Trophoblast cell (in vitro differentiated cells and primary cell): ENCODE measurements at regions not wholly inside any gene's neighbourhood (a gene's known extent, or its start where the extent isn't known, plus 50 kb on each side); places are given as distances from the start of the nearest gene placed in this dataset.
"Not testable (repeated sequence)": the region's sequence is repeated elsewhere in the genome, so short reads cannot be mapped to it uniquely, and the experiment has no call there.

ENCODE experiments used
- DNase-seq, 2 donors: peaks; one replicate each; pipeline ENCODE4 v3.0.0-alpha.2; 2016
- H2AFZ ChIP-seq: 2 replicates; pipeline ENCODE4 v1.6.1; 2013; ENCODE audit warnings: low read length, moderate library complexity, mild to moderate bottlenecking; ENCODE audit not compliant: insufficient read depth, poor library complexity
- H2AK5ac ChIP-seq: 2 replicates; pipeline ENCODE4 v1.6.1; 2013; ENCODE audit warnings: mild to moderate bottlenecking, low read length
- H2BK120ac ChIP-seq: 2 replicates; pipeline ENCODE4 v1.6.1; 2013; ENCODE audit warnings: low read length, mild to moderate bottlenecking, moderate library complexity; ENCODE audit not compliant: insufficient read depth, poor library complexity
- H2BK12ac ChIP-seq: 2 replicates; pipeline ENCODE4 v1.6.1; 2013; ENCODE audit warnings: mild to moderate bottlenecking, low read length, moderate library complexity
- H2BK5ac ChIP-seq: 2 replicates; pipeline ENCODE4 v1.6.1; 2013; ENCODE audit warnings: low read length, low read depth, moderate library complexity, mild to moderate bottlenecking; ENCODE audit not compliant: poor library complexity
- H3K14ac ChIP-seq: 2 replicates; pipeline ENCODE4 v1.6.1; 2013; ENCODE audit warnings: mild to moderate bottlenecking, low read length
- H3K18ac ChIP-seq: 2 replicates; pipeline ENCODE4 v1.6.1; 2013; ENCODE audit warnings: mild to moderate bottlenecking, low read length
- H3K23ac ChIP-seq: 2 replicates; pipeline ENCODE4 v1.6.1; 2013; ENCODE audit warnings: low read length
- H3K27ac ChIP-seq: 2 replicates; pipeline ENCODE4 v1.5.1; 2013; ENCODE audit warnings: low read depth, mild to moderate bottlenecking, inconsistent platforms, low read length, moderate library complexity
- H3K27me3 ChIP-seq: 2 replicates; pipeline ENCODE4 v1.6.1; 2013; ENCODE audit warnings: inconsistent platforms, mild to moderate bottlenecking, low read length, moderate library complexity; ENCODE audit not compliant: insufficient read depth
- H3K36me3 ChIP-seq, 2 experiments: 1 replicate in 1 of 2; 2 replicates in 1 of 2; pipeline ENCODE4 v1.6.1; 2013; ENCODE audit warnings: low read length in 2 of 2, mild to moderate bottlenecking in 2 of 2, moderate library complexity in 1 of 2; ENCODE audit not compliant: insufficient read depth in 2 of 2, control insufficient read depth in 1 of 2
- H3K4ac ChIP-seq: 2 replicates; pipeline ENCODE4 v1.6.1; 2013; ENCODE audit warnings: low read depth, mild to moderate bottlenecking, low read length, moderate library complexity
- H3K4me1 ChIP-seq, 2 experiments: 1 replicate in 1 of 2; 2 replicates in 1 of 2; pipeline ENCODE4 v1.6.1; 2013; ENCODE audit warnings: low read length in 2 of 2, mild to moderate bottlenecking in 2 of 2, moderate library complexity in 1 of 2; ENCODE audit not compliant: insufficient read depth in 2 of 2, control insufficient read depth in 1 of 2
- H3K4me2 ChIP-seq: 2 replicates; pipeline ENCODE4 v1.6.1; 2013; ENCODE audit warnings: inconsistent platforms, mild to moderate bottlenecking, low read length, moderate library complexity
- H3K4me3 ChIP-seq: 2 replicates; pipeline ENCODE4 v1.5.1; 2013; ENCODE audit warnings: mild to moderate bottlenecking, low read depth, low read length, inconsistent platforms
- H3K79me1 ChIP-seq: one replicate; pipeline ENCODE4 v1.6.1; 2013; ENCODE audit warnings: low read length
- H3K79me2 ChIP-seq: 2 replicates; pipeline ENCODE4 v1.6.1; 2013; ENCODE audit warnings: low read length, mild to moderate bottlenecking; ENCODE audit not compliant: control insufficient read depth, insufficient read depth, poor library complexity
- H3K9ac ChIP-seq: 2 replicates; pipeline ENCODE4 v1.6.1; 2013; ENCODE audit warnings: mild to moderate bottlenecking, low read length
- H3K9me3 ChIP-seq: 2 replicates; pipeline ENCODE4 v1.6.1; 2013; ENCODE audit warnings: low read depth, mild to moderate bottlenecking, control low read depth, inconsistent platforms, low read length; ENCODE audit not compliant: insufficient read depth
- H4K12ac ChIP-seq: 2 replicates; pipeline ENCODE4 v1.6.1; 2013; ENCODE audit warnings: low read depth, mild to moderate bottlenecking, low read length, moderate library complexity
- H4K8ac ChIP-seq: 2 replicates; pipeline ENCODE4 v1.6.1; 2013; ENCODE audit warnings: low read depth, mild to moderate bottlenecking, low read length, moderate library complexity
- H4K91ac ChIP-seq: one replicate; pipeline ENCODE4 v1.6.1; 2013; ENCODE audit warnings: low read depth, mild to moderate bottlenecking, low read length, moderate library complexity
- WGBS: extraction: QIAGEN DNeasy Blood & Tissue Kit; methylation state at CpG from one replicate; pipeline ENCODE4 v1.1.7; 2013; ENCODE audit warnings: missing lambda C conversion rate; ENCODE audit not compliant: insufficient read length, insufficient coverage; ENCODE audit errors: extremely low coverage; 5-methylcytosine and 5-hydroxymethylcytosine counted together

- Histone ChIP-seq H3K79me1 (no peaks in the 10 kb centered on the region), H3K9me3 (peaks cover 4% of the 10 kb centered on the region), H3K27ac (no peak overlapping the region), H3K4ac (no peak overlapping the region), H3K14ac (no peak overlapping the region), H3K4me2 (no peak overlapping the region), H3K36me3 (no peaks in the 10 kb centered on the region), H3K18ac (no peak overlapping the region), H3K27me3 (no peaks in the 10 kb centered on the region), H2BK120ac (no peak overlapping the region), H3K23ac (no peak overlapping the region), H2BK12ac (no peak overlapping the region), H3K4me1 (no peaks in the 10 kb centered on the region), H3K9ac (no peak overlapping the region), H3K4me3 (no peak overlapping the region), H4K12ac (no peak overlapping the region), H4K91ac (no peak overlapping the region), H3K79me2 (no peaks in the 10 kb centered on the region), H4K8ac (no peak overlapping the region), H2AFZ (no peak overlapping the region), H2AK5ac (no peak overlapping the region), H2BK5ac (no peak overlapping the region)
- DNase-seq: no peak
- no CpG with 5 or more reads among the region's 9 CpGs for WGBS
Measured at GRCh38 chr3:156052115-156052514, 68.3 kb upstream of the KCNAB1 start.

GRCh38 chr3:156059950-156060501, 60.4 kb upstream of the KCNAB1 start:
- Histone ChIP-seq H3K79me2 (no peaks in the 10 kb centered on the region), H3K27ac (no peak overlapping the region), H2AK5ac (no peak overlapping the region), H3K36me3 (no peaks in the 10 kb centered on the region), H3K4ac (no peak overlapping the region), H4K91ac (no peak overlapping the region), H2BK12ac (no peak overlapping the region), H3K23ac (no peak overlapping the region), H3K18ac (no peak overlapping the region), H3K4me3 (no peak overlapping the region), H2BK5ac (no peak overlapping the region), H3K79me1 (no peaks in the 10 kb centered on the region), H3K14ac (no peak overlapping the region), H2BK120ac (no peak overlapping the region), H4K12ac (no peak overlapping the region), H3K9me3 (no peaks in the 10 kb centered on the region), H3K4me2 (no peak overlapping the region), H3K4me1 (no peaks in the 10 kb centered on the region), H2AFZ (no peak overlapping the region), H3K9ac (no peak overlapping the region), H4K8ac (no peak overlapping the region), H3K27me3 (no peaks in the 10 kb centered on the region)
- no peak for DNase-seq
- no CpG with 5 or more reads among the region's 2 CpGs for WGBS

- H2BK120ac ChIP-seq, H4K91ac ChIP-seq, DNase-seq, H3K4me3 ChIP-seq, H3K23ac ChIP-seq, H3K4me1 ChIP-seq, H4K12ac ChIP-seq, H4K8ac ChIP-seq, H3K27me3 ChIP-seq, H3K27ac ChIP-seq, H3K18ac ChIP-seq, H3K79me2 ChIP-seq, H3K36me3 ChIP-seq, H2BK5ac ChIP-seq, H3K14ac ChIP-seq, H2BK12ac ChIP-seq, H3K4ac ChIP-seq, H3K4me2 ChIP-seq, H2AK5ac ChIP-seq, H3K9ac ChIP-seq, H2AFZ ChIP-seq, H3K9me3 ChIP-seq, H3K79me1 ChIP-seq: not testable (repeated sequence)
- no CpG with 5 or more reads among the region's 3 CpGs for WGBS
Measured at GRCh38 chr3:156068151-156068550, 52.2 kb upstream of the KCNAB1 start.

- Histone ChIP-seq H3K18ac (no peak overlapping the region), H3K79me2 (no peaks in the 10 kb centered on the region), H2AK5ac (no peak overlapping the region), H4K91ac (no peak overlapping the region), H3K4me3 (no peak overlapping the region), H3K27ac (no peak overlapping the region), H4K8ac (no peak overlapping the region), H3K36me3 (no peaks in the 10 kb centered on the region), H2BK5ac (no peak overlapping the region), H2AFZ (no peak overlapping the region), H2BK12ac (no peak overlapping the region), H3K14ac (no peak overlapping the region), H3K27me3 (no peaks in the 10 kb centered on the region), H3K4ac (no peak overlapping the region), H3K4me2 (no peak overlapping the region), H3K23ac (no peak overlapping the region), H2BK120ac (no peak overlapping the region), H3K9ac (no peak overlapping the region), H3K4me1 (no peaks in the 10 kb centered on the region), H3K9me3 (no peaks in the 10 kb centered on the region), H3K79me1 (no peaks in the 10 kb centered on the region), H4K12ac (no peak overlapping the region)
- no CpG with 5 or more reads among the region's 2 CpGs for WGBS
- no peak for DNase-seq
Measured at GRCh38 chr3:156070028-156070427, 50.4 kb upstream of the KCNAB1 start.
